Kidney epithelial cell (primary cell): ENCODE measurements at regions not wholly inside any gene's neighbourhood (a gene's known extent, or its start where the extent isn't known, plus 50 kb on each side); places are given as distances from the start of the nearest gene placed in this dataset.
A peak's percentile ranks its signal among the peaks of the same experiment; 100 is the strongest.

Experiments
- DNase-seq: peaks from one replicate; pipeline ENCODE4 v3.0.0-alpha.2; 2010; ENCODE audit warnings: low read depth
- H3K27me3 ChIP-seq: 2 replicates; pipeline ENCODE4 v1.6.0; 2011; ENCODE audit warnings: low read length; ENCODE audit not compliant: control insufficient read depth, insufficient read depth
- H3K36me3 ChIP-seq: 2 replicates; pipeline ENCODE4 v1.5.1; 2011; ENCODE audit warnings: low read length; ENCODE audit not compliant: control insufficient read depth, insufficient read depth
- H3K4me3 ChIP-seq: 2 replicates; pipeline ENCODE4 v1.5.1; 2011; ENCODE audit warnings: low read depth, mild to moderate bottlenecking, control low read depth, low read length
- CTCF ChIP-seq: IDR thresholded peaks from 2 replicates; pipeline ENCODE4 v1.5.1; 2011; ENCODE audit warnings: mild to moderate bottlenecking, moderate library complexity, low read length, control low read depth, inconsistent platforms; ENCODE audit not compliant: insufficient read depth, poor library complexity, severe bottlenecking

DNA sequence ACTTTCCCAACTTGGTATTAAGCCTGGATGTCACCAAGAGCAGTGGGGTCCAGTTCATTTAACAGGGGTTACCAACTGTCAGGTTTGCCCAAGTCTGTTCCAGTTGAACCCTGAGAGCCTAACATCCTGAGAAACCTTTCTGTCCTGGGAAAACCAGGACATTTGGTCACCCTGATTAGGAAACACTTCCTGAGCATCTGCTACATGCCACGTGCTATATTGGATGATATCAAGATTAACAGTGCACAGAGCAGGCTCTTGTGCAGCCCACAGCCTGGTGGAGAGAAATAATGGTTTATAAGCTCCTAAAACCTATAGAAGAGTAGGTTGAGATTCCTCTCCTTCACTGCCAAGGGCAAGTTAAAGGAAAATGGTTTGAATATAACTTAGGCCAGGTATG lies 102.9 kb upstream of the RAD23B start:
- no peak overlapping the region for H3K4me3 ChIP-seq
- TF ChIP-seq CTCF, result no peak
- no peaks in the 10 kb centered on the region for H3K36me3 ChIP-seq
- no peaks in the 10 kb centered on the region for H3K27me3 ChIP-seq
- DNase-seq, result no peak

DNA sequence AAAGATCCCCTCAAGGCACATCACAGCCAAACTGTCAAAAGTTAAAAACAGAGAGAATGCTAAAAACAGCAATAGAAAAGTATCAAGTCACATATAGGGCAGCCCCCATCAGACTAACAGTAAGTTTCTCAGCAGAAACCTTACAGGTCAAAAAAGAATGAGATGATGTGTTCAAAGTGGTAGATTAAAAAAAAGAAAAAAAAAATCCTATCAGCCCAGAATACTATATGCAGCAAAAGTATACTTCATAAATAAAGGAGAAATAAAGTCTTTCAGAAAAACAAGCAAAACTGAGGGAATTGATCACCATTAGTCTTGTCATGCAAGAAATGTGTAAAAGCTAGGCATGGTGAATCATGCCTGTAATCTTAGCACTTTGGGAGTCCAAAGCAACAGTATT lies 99.9 kb upstream of the RAD23B start:
- DNase-seq, result no peak
- Histone ChIP-seq H3K36me3 (no peaks in the 10 kb centered on the region), H3K4me3 (no peak overlapping the region), H3K27me3 (no peaks in the 10 kb centered on the region)
- TF ChIP-seq CTCF, result no peak

DNA sequence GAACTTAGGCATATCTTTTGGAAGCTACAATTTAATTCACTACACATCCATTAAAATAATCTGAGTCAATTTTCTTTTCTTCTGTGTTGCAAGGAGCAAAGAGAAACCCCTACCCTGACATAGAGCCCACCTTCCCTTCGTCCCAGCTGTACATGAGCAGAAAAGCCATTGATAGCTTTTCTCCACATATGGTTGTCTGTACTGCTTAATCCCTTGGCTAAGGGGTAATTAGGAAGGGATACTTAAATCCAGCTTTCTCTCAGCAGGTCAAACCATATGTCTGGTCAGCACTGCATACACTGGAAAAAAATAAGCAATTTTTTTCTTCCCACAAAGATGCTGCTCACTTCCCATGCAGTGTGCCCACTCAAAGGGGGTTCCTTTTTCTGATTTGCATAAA lies 94.7 kb upstream of the RAD23B start:
- no peak for TF ChIP-seq CTCF
- no peak overlapping the region for H3K4me3 ChIP-seq
- no peaks in the 10 kb centered on the region for H3K36me3 ChIP-seq
- DNase-seq, result no peak
- no peaks in the 10 kb centered on the region for H3K27me3 ChIP-seq

- no peak overlapping the region for H3K4me3 ChIP-seq
- no peaks in the 10 kb centered on the region for H3K27me3 ChIP-seq
- no peaks in the 10 kb centered on the region for H3K36me3 ChIP-seq
- DNase-seq, result peak; percentile 65
- TF ChIP-seq CTCF, result no peak
These were observed 92.8 kb upstream of the RAD23B start for GRCh38 chr9:107190061-107190935.

DNA sequence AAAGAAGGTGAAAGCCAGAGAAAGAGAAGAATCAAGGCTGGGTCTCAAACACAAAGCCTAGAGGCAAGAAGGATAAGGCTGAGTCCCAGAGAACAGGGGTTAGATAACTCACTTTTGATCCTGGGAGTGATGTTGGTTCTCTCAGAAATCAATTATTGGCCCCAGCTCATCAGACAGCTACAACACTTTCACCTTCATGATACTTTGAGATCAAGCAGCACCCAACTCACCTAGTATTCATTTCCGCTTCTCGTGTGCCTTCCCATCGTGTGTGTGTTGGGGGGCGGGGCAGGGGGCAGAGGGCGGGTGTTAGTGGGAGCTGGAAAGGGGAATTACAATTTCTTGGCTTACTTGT lies 92.2 kb upstream of the RAD23B start:
- H3K36me3 ChIP-seq, result no peaks in the 10 kb centered on the region
- H3K27me3 ChIP-seq, result no peaks in the 10 kb centered on the region
- no peak overlapping the region for H3K4me3 ChIP-seq
- DNase-seq, result no peak
- no peak for TF ChIP-seq CTCF

GRCh38 chr9:107193251-107193650 lies 89.8 kb upstream of the RAD23B start:
- Histone ChIP-seq H3K27me3 (no peaks in the 10 kb centered on the region), H3K36me3 (no peaks in the 10 kb centered on the region), H3K4me3 (no peak overlapping the region)
- TF ChIP-seq CTCF, result no peak
- no peak for DNase-seq
